SHP77 (cell line): ENCODE measurements at regions not wholly inside any gene's neighbourhood (a gene's known extent, or its start where the extent isn't known, plus 50 kb on each side); places are given as distances from the start of the nearest gene placed in this dataset.
"Not testable (repeated sequence)": the region's sequence is repeated elsewhere in the genome, so short reads cannot be mapped to it uniquely, and the experiment has no call there.

Source experiments
- DNase-seq, 2 experiments: peaks; one replicate each; lab custom pipeline; 2025; lab: John Stamatoyannopoulos, UW

DNA sequence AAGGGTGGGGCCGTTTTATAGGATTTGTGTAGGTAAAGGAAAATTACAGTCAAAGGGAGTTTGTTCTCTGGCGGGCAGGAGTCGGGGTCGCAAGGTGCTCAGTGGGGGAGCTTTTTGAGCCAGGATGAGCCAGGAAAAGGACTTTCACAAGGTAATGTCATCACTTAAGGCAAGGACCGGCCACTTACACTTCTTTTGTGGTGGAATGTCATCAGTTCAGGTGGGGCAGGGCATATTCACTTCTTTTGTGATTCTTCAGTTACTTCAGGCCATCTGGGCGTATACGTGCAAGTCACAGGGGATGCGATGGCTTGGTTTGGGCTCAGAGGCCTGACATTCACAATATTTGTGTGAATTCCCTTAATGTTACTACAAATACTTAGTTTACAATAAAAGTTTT, 88.2 kb upstream of the MAP3K7 start:
- not testable (repeated sequence) for DNase-seq

DNA sequence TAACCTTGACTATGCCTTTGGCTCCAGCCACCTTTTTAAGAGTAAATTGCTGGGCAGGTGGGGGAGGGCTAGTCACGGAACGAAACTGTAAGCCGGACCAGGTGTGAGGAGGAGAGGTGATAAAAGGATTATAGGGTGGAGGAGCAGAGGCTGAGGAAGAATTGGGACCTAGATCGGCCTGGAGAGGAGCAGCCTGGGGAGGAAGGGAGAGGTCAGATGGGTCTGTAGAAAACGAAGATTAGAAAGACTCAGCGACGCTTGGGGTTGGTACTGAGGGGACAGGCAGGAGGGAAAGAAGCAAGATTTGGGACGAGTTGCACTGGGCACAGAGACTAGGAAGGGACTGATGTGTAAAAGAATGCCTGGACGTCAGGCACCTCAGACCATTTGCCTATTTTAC, 87.2 kb upstream of the MAP3K7 start:
- not testable (repeated sequence) for DNase-seq

- DNase-seq, result no peak
These were observed 83.0 kb upstream of the MAP3K7 start for GRCh38 chr6:90669846-90670245.

GRCh38 chr6:90669420-90669819, 82.5 kb upstream of the MAP3K7 start:
- no peak for DNase-seq

GRCh38 chr6:90668141-90668540, 81.3 kb upstream of the MAP3K7 start:
- no peak for DNase-seq

DNA sequence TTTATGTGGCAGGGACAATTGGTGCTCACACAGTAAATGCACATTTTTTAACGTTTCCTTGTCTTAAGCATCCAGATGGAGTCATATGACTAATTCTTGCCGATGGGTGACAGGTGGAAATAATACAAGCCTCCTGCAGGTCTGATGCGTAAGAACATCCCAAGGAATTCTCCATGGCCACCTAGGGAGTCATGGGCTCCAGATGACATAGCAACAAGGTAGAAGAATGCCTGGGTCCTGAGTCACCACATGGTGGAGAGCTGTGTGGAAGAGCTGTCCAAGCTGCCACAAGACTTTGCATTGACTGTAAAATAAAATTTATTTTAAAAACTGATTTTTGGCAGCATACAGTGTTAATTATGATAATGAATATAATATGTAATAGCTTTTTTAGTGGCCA, 77.0 kb upstream of the MAP3K7 start:
- DNase-seq, result no peak

DNA sequence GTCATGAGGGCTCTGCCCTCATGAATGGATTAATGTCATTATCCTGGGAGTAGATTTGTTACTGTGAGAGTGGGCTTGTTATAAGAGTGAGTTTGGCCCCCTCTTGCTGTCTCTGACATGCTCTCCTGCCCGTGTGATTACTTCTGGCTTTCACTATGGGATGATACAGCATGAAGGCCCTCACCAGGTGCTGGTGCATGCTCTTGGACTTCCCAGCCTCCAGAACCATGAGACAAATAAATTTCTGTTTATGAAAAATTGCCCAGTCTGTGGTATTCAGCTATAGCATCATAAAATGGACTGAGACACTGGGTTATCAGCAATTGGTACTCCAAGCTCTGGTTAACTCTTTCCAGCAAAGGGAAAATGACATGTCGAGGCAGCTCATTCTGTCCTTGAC, 76.2 kb upstream of the MAP3K7 start:
- DNase-seq, result no peak

- DNase-seq, result no peak
These were observed 74.1 kb upstream of the MAP3K7 start for GRCh38 chr6:90660931-90661330.

- DNase-seq, result no peak
These were observed 71.6 kb upstream of the MAP3K7 start for GRCh38 chr6:90658497-90658896.

DNA sequence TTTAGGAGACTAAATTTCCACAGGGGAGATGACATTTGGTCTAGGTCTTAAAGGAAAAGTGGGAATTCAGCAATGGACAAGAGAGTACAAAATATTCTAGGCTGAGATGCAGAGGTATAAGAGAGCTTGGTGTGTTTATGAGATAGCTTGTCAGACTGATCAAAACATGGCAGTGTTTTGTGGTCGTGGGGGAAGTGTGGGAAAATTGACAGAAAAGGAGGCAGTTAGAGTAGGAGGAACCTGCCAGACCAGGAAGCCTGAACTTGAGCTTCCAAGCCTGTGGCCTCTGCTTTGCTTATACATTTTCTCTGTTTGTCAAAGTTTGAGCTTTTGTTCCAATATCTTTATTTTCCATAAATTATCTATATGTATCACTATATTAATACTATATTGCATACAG, 69.5 kb upstream of the MAP3K7 start:
- DNase-seq, result no peak

DNA sequence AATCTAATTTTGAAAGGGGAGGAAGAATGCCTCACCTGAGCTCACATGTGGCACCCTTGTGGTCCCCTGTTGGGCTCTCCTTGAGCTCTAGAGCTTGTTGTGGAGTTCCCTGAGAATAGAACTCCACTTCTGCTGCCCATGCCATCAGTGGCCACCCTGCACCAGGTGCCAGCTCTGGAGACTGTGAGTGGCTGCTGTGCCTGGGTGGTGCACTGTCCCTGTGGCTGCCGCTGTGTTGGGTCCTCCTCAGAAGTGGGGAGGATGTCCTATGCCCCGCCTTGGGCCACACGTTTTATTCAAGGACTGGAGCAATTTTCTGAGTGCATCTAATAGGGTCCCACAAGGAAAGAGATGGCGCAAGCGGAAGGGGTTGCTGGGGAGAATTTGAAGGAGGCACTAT, 67.9 kb upstream of the MAP3K7 start:
- DNase-seq, result no peak

DNA sequence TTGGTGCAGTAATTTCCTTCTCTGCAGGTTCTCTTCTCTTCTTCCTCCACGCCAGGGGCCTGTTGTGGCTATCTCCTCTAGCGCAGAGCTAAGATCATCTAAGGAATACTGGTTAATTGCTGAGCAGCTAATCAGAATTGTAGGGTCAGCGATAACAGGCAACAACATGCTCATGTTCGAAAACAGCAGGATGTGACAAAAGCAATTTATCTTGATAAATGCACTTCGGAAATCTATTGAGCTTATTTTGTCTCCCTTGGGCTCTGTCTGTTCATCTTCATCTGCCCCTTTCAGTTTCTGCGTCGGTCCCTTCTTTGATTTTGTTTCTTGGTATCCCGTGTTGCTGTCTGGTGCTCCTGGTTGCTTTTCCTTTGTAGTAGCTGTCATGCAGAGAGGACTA, 67.3 kb upstream of the MAP3K7 start:
- DNase-seq, result no peak

GRCh38 chr6:90653750-90654149, 66.9 kb upstream of the MAP3K7 start:
- no peak for DNase-seq

GRCh38 chr6:90650041-90650940, 63.4 kb upstream of the MAP3K7 start:
- peak; percentile 57 to 83 for DNase-seq

- no peak for DNase-seq
These were observed 62.0 kb upstream of the MAP3K7 start for GRCh38 chr6:90648873-90649272.

GRCh38 chr6:90646940-90647339, 60.1 kb upstream of the MAP3K7 start:
- no peak for DNase-seq

GRCh38 chr6:90645634-90646033, 58.8 kb upstream of the MAP3K7 start:
- no peak for DNase-seq

GRCh38 chr6:90644492-90644891, 57.6 kb upstream of the MAP3K7 start:
- no peak for DNase-seq

DNA sequence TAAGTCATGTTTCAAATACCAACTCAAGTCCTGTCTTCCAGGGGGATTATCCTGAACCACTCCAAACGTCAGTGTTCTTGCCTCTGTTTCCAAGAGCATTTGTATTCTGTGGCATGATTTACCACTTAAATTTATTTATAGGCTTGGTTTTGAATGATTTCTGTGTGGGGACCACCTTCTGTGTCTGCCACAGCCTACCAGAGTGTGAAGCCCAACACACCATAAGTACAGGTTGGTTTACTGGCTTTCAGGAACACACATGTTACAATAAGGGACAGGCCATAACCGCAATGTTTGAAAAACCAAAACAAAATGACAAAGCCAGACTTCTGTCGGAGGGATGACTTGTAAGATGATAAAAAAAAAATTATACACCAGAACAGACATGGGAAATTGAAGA, 56.5 kb upstream of the MAP3K7 start:
- no peak for DNase-seq

DNA sequence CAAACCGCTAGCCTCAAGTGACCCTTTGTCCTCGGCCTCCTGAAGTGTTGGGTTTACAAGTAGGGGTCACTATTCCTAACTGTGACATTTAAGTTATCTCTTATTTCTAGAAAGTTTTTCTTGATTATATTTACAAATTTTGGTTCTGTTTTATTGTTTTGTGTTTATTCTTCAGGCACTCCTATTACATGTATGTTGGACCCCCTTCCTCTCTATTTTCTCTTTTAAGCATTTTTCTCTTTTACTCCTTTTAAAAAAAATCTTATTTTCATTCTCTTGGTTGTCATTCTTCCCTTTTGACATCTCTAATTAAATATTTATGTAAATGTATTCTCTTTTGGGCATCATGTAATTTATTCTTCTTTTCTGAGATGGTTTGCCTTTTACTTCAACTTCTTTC, 50.4 kb upstream of the MAP3K7 start:
- no peak for DNase-seq
